ENCODE measurements at regions not wholly inside any gene's neighbourhood (a gene's known extent, or its start where the extent isn't known, plus 50 kb on each side); places are given as distances from the start of the nearest gene placed in this dataset.

DNA sequence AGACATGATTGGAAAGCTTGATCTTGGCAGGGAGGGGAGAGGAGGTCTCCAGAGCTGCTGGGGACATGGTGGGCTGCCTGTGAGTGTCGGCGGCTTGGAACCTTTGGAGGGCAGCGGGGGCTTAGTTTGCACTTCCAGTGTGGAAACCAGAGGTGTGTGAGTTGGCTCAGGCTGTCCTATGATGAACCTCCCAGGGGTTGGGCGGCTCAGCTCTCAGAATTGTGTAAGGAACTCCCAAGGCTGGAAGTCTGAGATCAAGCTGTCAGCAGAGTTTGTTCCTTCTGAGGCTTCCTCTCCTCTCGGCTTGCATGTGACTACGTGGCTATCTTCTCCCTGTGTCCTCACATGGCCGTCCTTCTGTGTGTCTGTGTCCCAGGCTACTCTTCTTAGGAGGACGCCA lies 87.9 kb upstream of the B3GAT1 start:
- TF ChIP-seq, protein P1, sequence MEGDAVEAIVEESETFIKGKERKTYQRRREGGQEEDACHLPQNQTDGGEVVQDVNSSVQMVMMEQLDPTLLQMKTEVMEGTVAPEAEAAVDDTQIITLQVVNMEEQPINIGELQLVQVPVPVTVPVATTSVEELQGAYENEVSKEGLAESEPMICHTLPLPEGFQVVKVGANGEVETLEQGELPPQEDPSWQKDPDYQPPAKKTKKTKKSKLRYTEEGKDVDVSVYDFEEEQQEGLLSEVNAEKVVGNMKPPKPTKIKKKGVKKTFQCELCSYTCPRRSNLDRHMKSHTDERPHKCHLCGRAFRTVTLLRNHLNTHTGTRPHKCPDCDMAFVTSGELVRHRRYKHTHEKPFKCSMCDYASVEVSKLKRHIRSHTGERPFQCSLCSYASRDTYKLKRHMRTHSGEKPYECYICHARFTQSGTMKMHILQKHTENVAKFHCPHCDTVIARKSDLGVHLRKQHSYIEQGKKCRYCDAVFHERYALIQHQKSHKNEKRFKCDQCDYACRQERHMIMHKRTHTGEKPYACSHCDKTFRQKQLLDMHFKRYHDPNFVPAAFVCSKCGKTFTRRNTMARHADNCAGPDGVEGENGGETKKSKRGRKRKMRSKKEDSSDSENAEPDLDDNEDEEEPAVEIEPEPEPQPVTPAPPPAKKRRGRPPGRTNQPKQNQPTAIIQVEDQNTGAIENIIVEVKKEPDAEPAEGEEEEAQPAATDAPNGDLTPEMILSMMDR (IDR thresholded peaks at IDR 0.05), result no peak
- no peak for TF ChIP-seq POLR2A (IDR thresholded peaks at IDR 0.05)

Measured in uterus (tissue), 2 donors.